SK-N-SH (cell line): ENCODE measurements at regions not wholly inside any gene's neighbourhood (a gene's known extent, or its start where the extent isn't known, plus 50 kb on each side); places are given as distances from the start of the nearest gene placed in this dataset.

ENCODE experiments used
- CHD2 ChIP-seq: fragments of 150-350 bp; IDR thresholded peaks from 2 replicates; pipeline ENCODE4 v1.6.1; 2018; ENCODE audit warnings: low read length; ENCODE audit not compliant: partially characterized antibody
- CTCF ChIP-seq: fragments of 200-600 bp; sonication (generic); IDR thresholded peaks from 2 replicates; pipeline ENCODE4 v1.6.1; 2017; ENCODE audit warnings: antibody characterized with exemption, mild to moderate bottlenecking, moderate library complexity
- FOXM1 ChIP-seq: IDR thresholded peaks from 2 replicates; pipeline ENCODE4 v1.4.0; 2012; ENCODE audit warnings: low read depth, mild to moderate bottlenecking
- GABPA ChIP-seq: IDR thresholded peaks from 2 replicates; pipeline ENCODE4 v1.4.0; 2012; ENCODE audit warnings: low read depth, mild to moderate bottlenecking
- JUND ChIP-seq: IDR thresholded peaks from 2 replicates; pipeline ENCODE4 v1.4.0; 2012
- MEF2A ChIP-seq: IDR thresholded peaks from 2 replicates; pipeline ENCODE4 v1.4.0; 2012; ENCODE audit warnings: low read depth, borderline replicate concordance
- PBX3 ChIP-seq: IDR thresholded peaks from 2 replicates; pipeline ENCODE4; 2012
- POLR2AphosphoS5 ChIP-seq: IDR thresholded peaks from 2 replicates; pipeline ENCODE4 v1.6.1; 2012; ENCODE audit warnings: low read depth, low read length
- REST ChIP-seq: IDR thresholded peaks from 2 replicates; pipeline ENCODE4 v1.6.1; 2012; ENCODE audit warnings: mild to moderate bottlenecking, low read depth, low read length, moderate library complexity
- RFX5 ChIP-seq: IDR thresholded peaks from 2 replicates; pipeline ENCODE4 v1.6.1; 2012; ENCODE audit warnings: mild to moderate bottlenecking, improper control_type of control experiment, low read length

GRCh38 chr22:22735695-22736611 is 91.5 kb downstream of the GGTLC2 start:
- TF ChIP-seq CHD2: no peak
- TF ChIP-seq CTCF: no peak
- TF ChIP-seq GABPA: no peak
- no peak for TF ChIP-seq MEF2A
- TF ChIP-seq POLR2AphosphoS5: no peak
- no peak for TF ChIP-seq FOXM1
- no peak for TF ChIP-seq PBX3
- TF ChIP-seq REST: no peak
- no peak for TF ChIP-seq RFX5
- TF ChIP-seq JUND: no peak
